CD4-positive, alpha-beta T cell (primary cell): ENCODE measurements at regions not wholly inside any gene's neighbourhood (a gene's known extent, or its start where the extent isn't known, plus 50 kb on each side); places are given as distances from the start of the nearest gene placed in this dataset.
"Not testable (repeated sequence)": the region's sequence is repeated elsewhere in the genome, so short reads cannot be mapped to it uniquely, and the experiment has no call there.

Experiments used
- ATAC-seq: fragments of 200-7000 bp; cut with Tn5 transposase; one replicate; pipeline ENCODE4 v1.10.0; 2022; ENCODE audit warnings: mild to moderate bottlenecking; ENCODE audit not compliant: poor library complexity
- CTCF ChIA-PET: fragments of 350-600 bp; sonication (Branson Sonifier 250); formaldehyde crosslinking; loops from one replicate; lab custom pipeline; 2021; ENCODE audit warnings: antibody characterized with exemption, inconsistent platforms; lab: Charles Lee
- POLR2A ChIA-PET: fragments of 350-600 bp; sonication (Branson Sonifier 250); formaldehyde crosslinking; loops from one replicate; lab custom pipeline; 2021; ENCODE audit warnings: antibody characterized with exemption, inconsistent platforms; lab: Charles Lee
- DNase-seq, 14 experiments: peaks; one replicate each; pipeline ENCODE4 v3.0.0-alpha.2; 2013 to 2020; ENCODE audit warnings: mixed read lengths in 2 of 14
- H3K27ac ChIP-seq, 2 donors: one replicate each; pipeline versions ENCODE4 v1.5.1 to v1.7.0; 2013; ENCODE audit warnings: low read length in 2 of 2, low read depth in 1 of 2, mild to moderate bottlenecking in 1 of 2
- H3K27me3 ChIP-seq, 2 experiments: 1 replicate in 1 of 2; 2 replicates in 1 of 2; pipeline versions ENCODE4 v1.6.1 to v1.7.0; 2013; ENCODE audit warnings: low read length in 2 of 2, control low read depth in 1 of 2, mild to moderate bottlenecking in 1 of 2, moderate library complexity in 1 of 2; ENCODE audit not compliant: insufficient read depth in 2 of 2, control insufficient read depth in 1 of 2
- H3K36me3 ChIP-seq: one replicate; pipeline ENCODE4 v1.6.1; 2013; ENCODE audit warnings: low read length, control low read depth; ENCODE audit not compliant: insufficient read depth
- H3K4me1 ChIP-seq: one replicate; pipeline ENCODE4 v1.6.1; 2013; ENCODE audit warnings: low read length, control low read depth; ENCODE audit not compliant: insufficient read depth
- H3K4me3 ChIP-seq: one replicate; pipeline ENCODE4 v1.5.1; 2013; ENCODE audit warnings: mild to moderate bottlenecking, low read length, moderate library complexity
- H3K9me3 ChIP-seq, 2 experiments: 1 replicate in 1 of 2; 2 replicates in 1 of 2; pipeline versions ENCODE4 v1.6.1 to v1.7.0; 2013; ENCODE audit warnings: low read length in 2 of 2, mild to moderate bottlenecking in 2 of 2, control low read depth in 1 of 2, moderate library complexity in 1 of 2; ENCODE audit not compliant: control insufficient read depth in 1 of 2, insufficient read depth in 1 of 2
- H3K27ac Mint-ChIP-seq: one replicate; pipeline ENCODE4 v1.8.0; 2020; ENCODE audit warnings: mixed read lengths
- H3K27me3 Mint-ChIP-seq: one replicate; pipeline ENCODE4 v1.8.0; 2021; ENCODE audit warnings: mixed read lengths
- H3K36me3 Mint-ChIP-seq: one replicate; pipeline ENCODE4 v1.8.0; 2021; ENCODE audit warnings: low read depth, mixed read lengths
- H3K4me1 Mint-ChIP-seq: one replicate; pipeline ENCODE4 v1.8.0; 2021; ENCODE audit warnings: low read depth, mixed read lengths
- H3K4me3 Mint-ChIP-seq: one replicate; pipeline ENCODE4 v1.8.0; 2020; ENCODE audit warnings: mild to moderate bottlenecking, mixed read lengths
- H3K9me3 Mint-ChIP-seq: one replicate; pipeline ENCODE4 v1.8.0; 2020; ENCODE audit warnings: mixed read lengths
- intact Hi-C, 2 experiments: fragments of 100-400 bp; cut with DNase I in 1 of 2; cut with micrococcal nuclease in 1 of 2; formaldehyde crosslinking; loops; one replicate each; pipeline versions ENCODE4 v1.15.1 to v1.9.0; 2023 to 2025; cut with DNase I, micrococcal nuclease
- TF ChIP-seq, protein P1 (sequence below): fragments of 200-600 bp; IDR thresholded peaks from one replicate; pipeline ENCODE4 v1.8.0; 2022; ENCODE audit warnings: antibody characterized with exemption, mild to moderate bottlenecking

DNA sequence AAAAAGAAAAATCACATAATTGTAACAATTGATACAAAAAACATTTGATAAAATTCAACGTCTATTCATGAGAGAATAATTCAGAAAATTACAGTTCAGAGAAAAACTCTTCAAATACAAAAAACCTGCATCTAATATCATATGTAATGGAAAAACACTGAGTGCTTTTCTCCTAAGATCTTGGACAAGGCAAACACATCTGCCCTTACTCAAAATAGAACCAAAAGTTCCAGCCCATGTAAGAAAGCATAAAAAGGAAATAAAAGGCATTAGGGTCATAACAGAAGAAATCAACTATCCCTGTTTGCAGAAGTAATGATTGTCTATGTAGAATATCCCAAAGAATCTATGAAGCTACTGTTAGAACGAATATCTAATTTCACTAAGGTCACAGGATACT is 721.4 kb downstream of the RFPL4B start:
- H3K36me3 Mint-ChIP-seq = no peaks in the 10 kb centered on the region
- H3K4me1 ChIP-seq = no peaks in the 10 kb centered on the region
- TF ChIP-seq, protein P1, sequence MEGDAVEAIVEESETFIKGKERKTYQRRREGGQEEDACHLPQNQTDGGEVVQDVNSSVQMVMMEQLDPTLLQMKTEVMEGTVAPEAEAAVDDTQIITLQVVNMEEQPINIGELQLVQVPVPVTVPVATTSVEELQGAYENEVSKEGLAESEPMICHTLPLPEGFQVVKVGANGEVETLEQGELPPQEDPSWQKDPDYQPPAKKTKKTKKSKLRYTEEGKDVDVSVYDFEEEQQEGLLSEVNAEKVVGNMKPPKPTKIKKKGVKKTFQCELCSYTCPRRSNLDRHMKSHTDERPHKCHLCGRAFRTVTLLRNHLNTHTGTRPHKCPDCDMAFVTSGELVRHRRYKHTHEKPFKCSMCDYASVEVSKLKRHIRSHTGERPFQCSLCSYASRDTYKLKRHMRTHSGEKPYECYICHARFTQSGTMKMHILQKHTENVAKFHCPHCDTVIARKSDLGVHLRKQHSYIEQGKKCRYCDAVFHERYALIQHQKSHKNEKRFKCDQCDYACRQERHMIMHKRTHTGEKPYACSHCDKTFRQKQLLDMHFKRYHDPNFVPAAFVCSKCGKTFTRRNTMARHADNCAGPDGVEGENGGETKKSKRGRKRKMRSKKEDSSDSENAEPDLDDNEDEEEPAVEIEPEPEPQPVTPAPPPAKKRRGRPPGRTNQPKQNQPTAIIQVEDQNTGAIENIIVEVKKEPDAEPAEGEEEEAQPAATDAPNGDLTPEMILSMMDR = no peak
- CTCF ChIA-PET = no interaction called here
- no peak for ATAC-seq
- H3K27ac ChIP-seq = no peak overlapping the region
- H3K9me3 ChIP-seq = no peaks in the 10 kb centered on the region
- H3K27me3 Mint-ChIP-seq = no peaks in the 10 kb centered on the region
- intact Hi-C loops = no loop called here
- no peaks in the 10 kb centered on the region for H3K36me3 ChIP-seq
- DNase-seq = no peak
- no peaks in the 10 kb centered on the region for H3K4me1 Mint-ChIP-seq
- no peaks in the 10 kb centered on the region for H3K27me3 ChIP-seq
- no peak overlapping the region for H3K4me3 Mint-ChIP-seq
- H3K27ac Mint-ChIP-seq = no peak overlapping the region
- H3K4me3 ChIP-seq = no peak overlapping the region
- POLR2A ChIA-PET = no interaction called here
- H3K9me3 Mint-ChIP-seq = peaks cover 2% of the 10 kb centered on the region

DNA sequence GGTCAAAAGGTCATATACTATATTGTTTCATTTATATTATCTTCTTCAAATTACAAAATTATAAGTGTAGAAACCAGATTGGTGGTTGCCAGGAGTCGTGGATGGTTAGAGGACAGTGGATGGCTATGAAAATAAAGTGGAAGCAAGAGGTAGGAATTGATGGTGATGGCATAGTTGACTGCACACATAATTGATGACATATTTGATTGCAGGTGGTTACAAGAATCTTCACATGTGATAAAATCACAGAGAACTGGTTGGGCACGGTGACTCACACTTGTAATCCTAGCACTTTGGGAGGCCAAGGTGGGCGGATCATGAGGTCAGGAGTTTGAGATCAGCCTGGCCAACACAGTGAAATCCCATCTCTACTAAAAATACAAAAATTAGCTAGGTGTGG is 723.6 kb downstream of the RFPL4B start:
- H3K4me3 ChIP-seq, H3K27ac Mint-ChIP-seq, H3K4me1 Mint-ChIP-seq, H3K27me3 Mint-ChIP-seq, H3K36me3 Mint-ChIP-seq, H3K4me3 Mint-ChIP-seq, H3K27ac ChIP-seq, H3K9me3 Mint-ChIP-seq, H3K27me3 ChIP-seq, POLR2A ChIA-PET, intact Hi-C loops, ATAC-seq, H3K36me3 ChIP-seq, H3K4me1 ChIP-seq, H3K9me3 ChIP-seq, CTCF ChIA-PET, DNase-seq: not testable (repeated sequence)

DNA sequence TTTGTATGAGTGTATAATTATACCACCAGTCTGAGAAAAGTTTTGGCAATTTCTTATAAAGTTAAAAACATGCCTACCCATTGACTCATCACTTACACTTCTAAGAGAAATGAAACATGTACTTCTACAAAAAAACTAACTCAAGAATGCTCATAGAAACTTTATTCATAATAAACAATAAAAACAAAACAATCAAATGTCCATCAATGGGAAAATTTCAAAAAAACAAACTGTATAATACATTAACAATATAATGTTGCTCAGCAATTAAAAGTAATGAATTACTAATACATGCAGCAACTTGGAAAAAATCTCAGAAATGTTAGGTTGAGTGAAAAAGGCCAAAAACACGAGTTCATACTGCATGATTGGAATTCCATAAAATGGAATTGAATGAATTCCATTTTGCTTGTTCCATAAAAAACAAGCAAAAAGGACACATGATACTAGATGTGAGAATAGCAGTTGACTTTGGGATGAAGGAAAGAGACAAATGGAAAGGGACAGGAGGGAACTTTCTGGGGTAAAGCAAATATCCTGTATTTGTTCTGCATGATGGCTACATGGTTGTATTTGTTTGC is 726.6 kb downstream of the RFPL4B start:
- Mint-ChIP-seq H3K36me3 (no peaks in the 10 kb centered on the region), H3K27me3 (no peaks in the 10 kb centered on the region), H3K4me1 (no peaks in the 10 kb centered on the region), H3K27ac (no peak overlapping the region), H3K9me3 (peaks cover 2% of the 10 kb centered on the region), H3K4me3 (no peak overlapping the region)
- no peaks in the 10 kb centered on the region for H3K36me3 ChIP-seq
- H3K27me3 ChIP-seq = no peaks in the 10 kb centered on the region
- no peak overlapping the region for H3K4me3 ChIP-seq
- TF ChIP-seq, protein P1 = no peak
- ChIA-PET CTCF (no interaction called here), POLR2A (no interaction called here)
- DNase-seq (no peak), ATAC-seq (no peak)
- no peak overlapping the region for H3K27ac ChIP-seq
- H3K9me3 ChIP-seq = no peaks in the 10 kb centered on the region
- H3K4me1 ChIP-seq = no peaks in the 10 kb centered on the region
- intact Hi-C loops = no loop called here

DNA sequence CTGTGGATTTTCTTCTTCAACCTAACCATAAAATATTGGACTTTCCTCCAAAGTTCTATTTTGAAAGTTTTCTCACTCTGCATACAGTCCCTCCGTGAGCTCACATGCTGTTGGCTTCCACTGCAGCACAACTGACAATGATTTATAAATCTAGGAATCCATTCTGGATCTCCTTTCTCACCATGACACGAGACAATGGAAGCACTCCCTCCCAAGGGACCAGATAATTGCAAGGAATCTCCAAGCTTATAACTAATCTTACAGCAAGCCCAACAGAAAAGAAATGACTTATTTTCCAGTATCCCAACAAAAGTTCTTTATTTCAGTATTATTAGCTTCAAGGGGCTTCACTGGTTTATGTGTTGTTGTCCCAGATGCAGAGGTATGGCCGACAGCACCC is 729.0 kb downstream of the RFPL4B start:
- no peak for DNase-seq
- Mint-ChIP-seq H3K27ac (no peak overlapping the region), H3K36me3 (no peaks in the 10 kb centered on the region), H3K27me3 (no peaks in the 10 kb centered on the region), H3K4me3 (no peak overlapping the region), H3K9me3 (peaks cover 2% of the 10 kb centered on the region), H3K4me1 (no peaks in the 10 kb centered on the region)
- no peaks in the 10 kb centered on the region for H3K4me1 ChIP-seq
- no peak overlapping the region for H3K27ac ChIP-seq
- H3K36me3 ChIP-seq = no peaks in the 10 kb centered on the region
- intact Hi-C loops = no loop called here
- CTCF ChIA-PET = no interaction called here
- ATAC-seq = no peak
- H3K27me3 ChIP-seq = no peaks in the 10 kb centered on the region
- H3K4me3 ChIP-seq = no peak overlapping the region
- TF ChIP-seq, protein P1 = no peak
- H3K9me3 ChIP-seq = no peaks in the 10 kb centered on the region
- POLR2A ChIA-PET = no interaction called here
